ENCODE measurements at regions not wholly inside any gene's neighbourhood (a gene's known extent, or its start where the extent isn't known, plus 50 kb on each side); places are given as distances from the start of the nearest gene placed in this dataset.
"Not testable (repeated sequence)": the region's sequence is repeated elsewhere in the genome, so short reads cannot be mapped to it uniquely, and the experiment has no call there.

DNA sequence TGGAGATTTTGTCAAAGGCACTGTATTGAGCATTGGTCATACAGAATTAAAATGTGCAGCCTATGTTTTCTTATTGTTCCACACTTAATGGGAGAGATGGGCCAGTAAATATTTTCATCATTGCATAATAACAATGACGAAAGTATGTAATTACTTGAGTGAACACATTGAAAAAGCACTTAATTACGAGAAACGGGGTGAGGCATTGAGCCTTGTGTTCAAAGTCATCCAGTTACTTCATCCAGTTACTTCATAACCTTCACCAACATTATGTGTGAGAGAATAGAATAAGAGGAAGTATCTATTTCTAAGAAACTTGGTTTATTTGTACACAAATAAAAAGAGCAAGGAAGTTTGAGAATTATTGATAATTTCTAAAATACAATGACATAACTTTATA lies 1427.0 kb downstream of the ADGRL3 start:
- no peak for DNase-seq

GRCh38 chr4:62622089-62622488 lies 1422.0 kb downstream of the ADGRL3 start:
- no peak for DNase-seq

DNA sequence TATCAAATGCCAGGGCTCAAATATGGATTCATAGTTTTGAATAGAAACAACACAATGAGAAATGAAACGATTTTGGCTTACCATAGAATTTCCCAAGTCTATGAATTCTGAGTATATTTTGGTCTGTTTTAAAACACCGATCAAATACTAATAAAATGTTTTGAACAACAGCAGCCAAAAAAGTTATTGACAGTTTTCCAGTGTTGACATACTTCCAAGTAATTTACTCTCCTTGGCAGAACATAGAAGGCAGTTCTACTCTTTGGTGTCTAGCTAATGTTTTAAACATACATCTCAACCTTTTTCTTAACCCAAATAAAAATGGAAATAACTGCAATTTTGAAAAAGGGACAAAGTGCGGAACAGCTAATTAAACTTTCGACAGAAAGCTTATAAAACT lies 1419.8 kb downstream of the ADGRL3 start:
- no peak for DNase-seq

DNA sequence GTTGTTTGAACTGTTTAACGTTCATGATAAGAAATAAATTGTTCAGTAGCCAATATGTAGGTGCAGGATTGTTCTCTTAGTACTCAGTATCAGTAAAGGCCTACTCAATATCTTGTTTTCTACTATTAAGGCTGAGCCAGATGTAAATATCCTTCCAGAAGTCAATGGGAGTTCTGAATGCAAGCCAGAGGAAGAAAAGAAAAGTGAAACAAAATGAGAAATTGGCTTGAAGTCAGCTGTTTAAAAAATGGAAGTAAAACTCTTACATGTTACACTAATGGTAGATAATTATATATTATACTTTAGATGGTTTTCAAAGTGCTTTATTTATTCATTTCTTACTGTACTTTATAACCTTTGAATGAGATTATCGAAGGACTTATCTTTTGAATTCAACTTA lies 1417.9 kb downstream of the ADGRL3 start:
- no peak for DNase-seq

DNA sequence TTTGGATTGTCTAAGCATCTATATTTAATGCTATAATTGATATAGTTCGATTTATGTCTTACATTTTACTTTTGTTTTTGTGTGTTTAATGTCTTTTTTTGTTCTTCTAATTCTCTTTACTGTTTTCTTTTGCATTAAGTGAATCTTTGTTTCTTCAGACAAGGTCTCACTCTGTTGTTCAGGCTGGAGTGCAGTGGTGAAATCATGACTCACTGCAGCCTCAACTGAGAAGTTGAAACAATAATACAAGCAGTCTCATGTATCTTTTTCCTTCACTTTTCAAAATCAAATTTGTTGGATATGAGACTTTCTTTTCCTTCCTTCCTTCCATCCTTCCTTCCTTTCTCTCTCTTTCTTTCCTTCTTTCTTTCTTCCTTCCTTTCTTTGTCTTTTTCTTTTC lies 1401.6 kb downstream of the ADGRL3 start:
- no peak for DNase-seq

DNA sequence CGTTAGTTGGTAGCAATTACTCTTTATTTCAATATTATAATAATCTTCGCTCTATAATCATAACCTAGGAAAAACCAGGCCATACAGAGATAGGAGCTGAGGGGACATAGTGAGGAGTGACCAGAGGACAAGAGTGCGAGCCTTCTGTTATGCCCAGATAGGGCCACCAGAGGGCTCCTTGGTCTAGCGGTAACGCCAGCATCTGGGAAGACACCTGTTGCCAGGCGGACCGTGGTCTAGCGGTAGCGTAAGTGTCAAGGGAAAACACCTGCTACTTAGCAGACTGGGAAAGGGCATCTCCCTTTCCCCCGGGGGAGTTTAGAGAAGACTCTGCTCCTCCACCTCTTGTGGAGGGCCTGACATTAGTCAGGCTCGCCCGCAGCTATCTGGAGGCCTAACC lies 1395.1 kb downstream of the ADGRL3 start:
- DNase-seq, result not testable (repeated sequence)

GRCh38 chr4:62591756-62592155 lies 1391.6 kb downstream of the ADGRL3 start:
- no peak for DNase-seq

DNA sequence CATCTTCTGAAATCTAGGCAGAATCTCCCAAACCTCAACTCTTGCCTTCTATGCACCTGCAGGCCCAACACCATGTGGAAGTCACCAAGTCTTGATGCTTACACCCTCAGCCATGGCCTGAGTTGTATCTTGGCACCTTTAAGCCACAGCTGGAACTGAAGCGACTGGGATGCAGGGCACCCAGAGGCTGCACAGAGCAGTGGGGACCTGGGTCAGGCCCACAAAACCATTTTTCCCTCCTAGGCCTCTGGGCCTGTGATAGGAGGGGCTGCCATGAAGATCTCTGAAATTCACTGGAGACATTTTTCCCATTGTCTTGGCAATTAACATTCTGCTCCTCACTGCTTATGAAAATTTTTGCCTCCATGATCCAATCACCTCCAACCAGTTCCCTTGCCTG lies 1388.5 kb downstream of the ADGRL3 start:
- DNase-seq, result no peak

- no peak for DNase-seq
Measured at GRCh38 chr4:62571494-62571893, 1371.4 kb downstream of the ADGRL3 start.

GRCh38 chr4:62560858-62561257 lies 1360.7 kb downstream of the ADGRL3 start:
- DNase-seq, result no peak

- no peak for DNase-seq
Measured at GRCh38 chr4:62550121-62550520, 1350.0 kb downstream of the ADGRL3 start.

GRCh38 chr4:62549601-62550000 lies 1349.5 kb downstream of the ADGRL3 start:
- no peak for DNase-seq

DNA sequence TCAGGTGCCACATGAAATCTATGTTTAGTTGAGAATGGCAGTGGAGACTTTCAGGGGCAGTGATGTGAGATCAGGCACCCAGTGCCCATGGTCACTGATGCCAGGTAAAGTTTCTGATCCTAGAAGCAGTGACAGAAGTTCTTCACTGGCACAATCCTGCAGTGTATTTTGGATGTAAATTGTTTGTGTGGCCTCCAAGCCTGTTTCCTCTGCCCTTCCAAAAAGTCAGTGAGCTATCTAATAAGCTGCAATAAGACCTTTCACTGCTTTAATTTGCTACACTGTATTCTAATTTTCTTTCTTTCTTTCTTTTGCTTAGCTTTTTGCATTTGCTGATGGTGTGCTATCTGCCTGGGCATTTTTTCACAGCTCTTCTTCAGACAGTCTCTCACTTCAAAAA lies 1348.6 kb downstream of the ADGRL3 start:
- no peak for DNase-seq

GRCh38 chr4:62548108-62548524 lies 1348.0 kb downstream of the ADGRL3 start:
- DNase-seq, result no peak

DNA sequence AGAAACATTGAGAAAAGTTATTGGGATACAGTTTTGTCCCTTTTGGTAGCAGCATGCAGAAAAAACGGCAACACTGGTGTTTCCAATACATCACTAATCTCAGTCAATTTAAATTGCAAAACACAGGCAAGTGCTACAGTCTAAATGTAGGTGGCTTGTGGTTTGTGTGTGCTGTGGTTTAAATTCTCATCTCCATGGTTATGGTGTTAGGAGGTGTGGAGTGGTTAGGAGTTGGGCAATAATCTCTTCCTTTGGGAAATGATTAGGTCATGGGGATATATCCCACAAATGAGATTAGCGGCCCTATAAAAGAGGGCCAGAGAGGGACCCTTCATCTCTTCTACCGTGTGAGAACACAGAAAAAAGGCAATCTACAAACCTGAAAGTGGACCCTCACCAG lies 1344.3 kb downstream of the ADGRL3 start:
- no peak for DNase-seq

GRCh38 chr4:62543002-62543401 lies 1342.9 kb downstream of the ADGRL3 start:
- DNase-seq, result no peak

DNA sequence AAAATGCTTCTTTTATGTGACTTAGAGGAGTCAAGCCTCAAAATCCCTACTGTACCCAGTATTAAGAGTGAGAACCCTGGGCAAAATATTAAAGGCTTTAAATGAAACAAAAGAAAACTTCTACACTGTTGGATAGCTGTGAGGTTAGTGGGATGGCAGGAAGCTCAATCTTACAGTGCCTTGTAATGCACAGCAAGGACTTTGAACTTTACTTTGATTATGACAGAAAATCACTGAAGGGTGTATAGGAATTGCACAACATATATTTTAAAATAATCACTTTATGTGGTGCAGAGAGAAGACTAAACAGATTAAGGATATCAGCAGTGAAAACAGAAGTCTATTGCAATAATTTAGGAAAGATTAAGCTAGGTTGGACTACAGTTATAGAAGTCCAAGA lies 1333.4 kb downstream of the ADGRL3 start:
- DNase-seq, result no peak

DNA sequence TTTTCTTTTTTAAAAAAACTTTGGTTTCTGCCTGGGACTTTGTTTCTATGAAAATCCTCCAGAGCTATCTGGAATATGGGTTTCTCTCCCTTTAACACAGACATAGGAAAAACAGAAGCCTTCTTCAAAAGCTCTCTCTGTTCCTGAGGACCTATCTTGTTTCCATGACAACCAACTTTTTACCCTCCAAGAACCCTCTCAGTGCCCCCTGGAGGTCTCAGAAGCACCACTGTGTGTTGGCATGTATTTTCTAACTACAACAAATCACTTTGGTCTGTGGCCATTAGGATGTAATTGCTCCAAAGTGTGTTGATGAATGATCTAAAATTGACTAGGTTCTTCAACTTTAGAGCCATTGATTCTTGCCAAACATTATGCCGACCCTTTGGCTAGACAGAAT lies 1331.6 kb downstream of the ADGRL3 start:
- no peak for DNase-seq

DNA sequence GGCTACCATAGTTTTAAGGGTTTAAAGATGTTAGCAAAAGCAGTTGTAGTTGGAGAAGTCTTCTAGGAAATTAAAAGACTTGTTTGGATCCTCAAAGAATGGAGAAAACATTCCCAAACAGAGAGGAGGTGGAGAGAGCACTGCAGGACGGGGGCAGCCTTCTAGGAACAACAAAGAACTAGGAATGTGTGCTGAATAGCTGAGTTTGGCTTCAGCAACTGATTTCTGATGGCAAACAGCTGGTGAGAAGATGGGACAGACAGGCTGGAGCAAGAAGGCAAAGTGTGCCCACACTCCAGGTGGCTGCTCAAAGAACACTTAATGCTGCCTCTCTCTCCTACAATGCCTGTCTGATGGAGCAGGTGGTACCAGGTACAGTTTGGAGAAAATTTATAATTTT lies 1331.1 kb downstream of the ADGRL3 start:
- DNase-seq, result no peak

DNA sequence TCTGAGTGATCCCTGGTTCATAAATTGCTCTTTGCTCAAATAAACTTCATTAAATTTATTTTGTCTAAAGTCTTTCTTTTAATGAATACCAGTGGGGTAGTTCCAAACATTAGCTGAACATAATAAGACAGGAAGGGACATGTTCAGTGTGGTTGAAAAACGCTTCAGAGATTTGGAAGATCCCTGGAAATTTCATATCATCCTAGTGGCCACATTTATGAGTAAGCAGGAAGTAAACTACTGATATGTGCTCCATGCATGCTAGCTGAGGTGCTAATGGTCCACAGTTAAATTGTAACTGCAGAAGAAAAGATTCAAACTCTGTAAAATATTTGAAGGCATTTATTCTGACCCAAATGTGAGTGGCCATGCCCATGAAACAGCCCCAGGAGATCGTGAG lies 1328.7 kb downstream of the ADGRL3 start:
- no peak for DNase-seq

GRCh38 chr4:62526671-62527070 lies 1326.5 kb downstream of the ADGRL3 start:
- DNase-seq, result no peak

GRCh38 chr4:62523256-62523655 lies 1323.1 kb downstream of the ADGRL3 start:
- no peak for DNase-seq

DNA sequence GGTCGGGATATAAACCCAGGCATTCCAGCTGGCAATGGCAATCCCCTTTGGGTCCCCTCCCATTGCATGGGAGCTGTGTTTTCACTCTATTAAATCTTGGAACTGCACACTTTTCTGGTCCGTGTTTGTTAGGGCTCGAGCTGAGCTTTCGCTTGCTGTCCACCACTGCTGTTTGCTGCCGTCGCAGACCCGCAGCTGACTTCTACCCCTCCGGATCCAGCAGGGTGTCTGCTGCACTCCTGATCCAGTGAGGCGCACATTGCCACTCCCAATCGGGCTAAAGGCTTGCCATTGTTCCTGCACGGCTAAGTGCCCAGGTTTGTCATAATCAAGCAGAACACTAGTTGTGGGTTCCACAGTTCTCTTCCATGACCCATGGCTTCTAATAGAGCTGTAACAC lies 1322.1 kb downstream of the ADGRL3 start:
- DNase-seq, result no peak

- no peak for DNase-seq
Measured at GRCh38 chr4:62517716-62518115, 1317.6 kb downstream of the ADGRL3 start.

DNA sequence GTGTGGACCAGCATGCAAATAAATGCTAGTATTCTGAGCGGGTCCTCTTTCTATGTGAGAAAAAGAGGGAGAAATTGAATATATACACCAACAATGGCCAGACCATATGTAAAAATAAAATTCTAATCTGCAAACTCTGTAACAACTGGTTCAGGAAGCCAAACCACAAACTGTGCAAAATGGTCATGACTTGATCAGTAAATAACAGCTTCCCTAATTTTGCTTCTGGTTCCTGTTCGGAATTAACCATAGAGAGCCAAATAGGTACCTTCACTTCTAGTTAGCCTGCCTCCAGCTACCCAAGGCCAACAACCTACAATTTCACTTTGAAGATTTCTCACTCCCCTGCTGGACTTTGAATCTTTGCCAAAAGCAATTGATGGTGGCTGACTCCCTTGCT lies 1313.2 kb downstream of the ADGRL3 start:
- no peak for DNase-seq

- no peak for DNase-seq
Measured at GRCh38 chr4:62512271-62512670, 1312.1 kb downstream of the ADGRL3 start.

Data from NCI-H2227 treated with DMSO at 0.1 percent for 48 hours (cell line).